HCT116 (cell line): ENCODE measurements at regions not wholly inside any gene's neighbourhood (a gene's known extent, or its start where the extent isn't known, plus 50 kb on each side); places are given as distances from the start of the nearest gene placed in this dataset.

Experiments used
- CTCF ChIP-seq, 3 experiments: fragments of 200-600 bp in 1 of 3; sonication (generic) in 1 of 3; IDR thresholded peaks in 2 of 3; conservative IDR thresholded peaks in 1 of 3; 2 replicates each; pipeline ENCODE4 v1.5.1; 2012 to 2017; ENCODE audit warnings: low read depth in 2 of 3, low read length in 2 of 3, antibody characterized with exemption in 1 of 3, borderline replicate concordance in 1 of 3, control low read depth in 1 of 3, mild to moderate bottlenecking in 1 of 3, mixed read lengths in 1 of 3, mixed run types in 1 of 3, moderate library complexity in 1 of 3; ENCODE audit not compliant: insufficient read depth in 1 of 3
- POLR2A ChIP-seq: IDR thresholded peaks from 2 replicates; pipeline ENCODE4 v1.7.0; 2011; ENCODE audit warnings: borderline replicate concordance; ENCODE audit not compliant: insufficient read depth, insufficient read length; ENCODE audit errors: extremely low read depth

GRCh38 chr3:30161375-30161774 lies 445.0 kb upstream of the TGFBR2 start:
- TF ChIP-seq CTCF (IDR thresholded peaks at IDR 0.05 in 2 of 3, conservative IDR thresholded peaks at IDR 0.05 in 1 of 3; ENCODE audit: borderline replicate concordance in 1 of 3, insufficient read depth in 1 of 3, low read depth in 2 of 3, low read length in 2 of 3) (no peak), POLR2A (no peak)
